Activated CD4-positive, alpha-beta T cell treated with anti-CD3 and anti-CD28 coated beads for 36 hours (primary cell): ENCODE measurements at regions not wholly inside any gene's neighbourhood (a gene's known extent, or its start where the extent isn't known, plus 50 kb on each side); places are given as distances from the start of the nearest gene placed in this dataset.

Experiments used
- ATAC-seq: fragments of 200-7000 bp; cut with Tn5 transposase; one replicate; pipeline ENCODE4 v1.10.0; 2021; ENCODE audit warnings: mild to moderate bottlenecking, moderate library complexity
- CTCF ChIA-PET: fragments of 350-600 bp; sonication (Branson Sonifier 250); formaldehyde crosslinking; loops from one replicate; lab custom pipeline; 2021; ENCODE audit warnings: antibody characterized with exemption; lab: Charles Lee
- POLR2A ChIA-PET: fragments of 350-600 bp; sonication (Branson Sonifier 250); formaldehyde crosslinking; loops from one replicate; lab custom pipeline; 2021; ENCODE audit warnings: antibody characterized with exemption, inconsistent platforms; lab: Charles Lee
- DNase-seq: peaks from one replicate; pipeline ENCODE4 v3.0.0-alpha.2; 2020
- H3K27ac Mint-ChIP-seq: one replicate; pipeline ENCODE4 v1.8.0; 2021; ENCODE audit warnings: mixed read lengths
- H3K27me3 Mint-ChIP-seq: one replicate; pipeline ENCODE4 v1.8.0; 2021; ENCODE audit warnings: mixed read lengths
- H3K36me3 Mint-ChIP-seq: one replicate; pipeline ENCODE4 v1.8.0; 2021; ENCODE audit warnings: low read depth, mixed read lengths
- H3K4me1 Mint-ChIP-seq: one replicate; pipeline ENCODE4 v1.8.0; 2021; ENCODE audit warnings: mixed read lengths
- H3K4me3 Mint-ChIP-seq: one replicate; pipeline ENCODE4 v1.8.0; 2021; ENCODE audit warnings: mild to moderate bottlenecking, moderate library complexity, mixed read lengths
- H3K9me3 Mint-ChIP-seq: one replicate; pipeline ENCODE4 v1.8.0; 2021; ENCODE audit warnings: low read depth, mixed read lengths
- intact Hi-C, 2 experiments: fragments of 100-400 bp; cut with DNase I in 1 of 2; cut with micrococcal nuclease in 1 of 2; formaldehyde crosslinking; loops; one replicate each; pipeline versions ENCODE4 v1.14.2 to v1.15.1; 2022 to 2024; cut with DNase I, micrococcal nuclease

DNA sequence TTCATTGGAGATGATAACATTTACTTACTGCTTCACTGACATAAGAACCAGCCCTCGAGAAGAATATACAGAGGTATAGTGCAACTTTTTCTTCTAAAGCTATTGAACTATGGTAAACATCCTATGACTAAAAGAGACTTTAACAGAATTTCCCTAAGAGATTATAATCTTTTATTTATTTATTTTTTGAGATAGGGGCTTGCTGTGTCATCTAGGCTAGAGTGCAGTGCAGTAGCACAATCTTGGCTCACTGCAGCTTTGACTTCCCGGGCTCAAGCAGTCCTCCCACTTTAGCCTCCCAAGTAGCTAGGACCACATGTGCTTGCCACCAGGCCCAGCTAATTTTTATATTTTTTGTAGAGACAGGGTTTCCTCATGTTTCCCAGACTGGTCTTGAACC lies 258.5 kb upstream of the FERD3L start:
- no peaks in the 10 kb centered on the region for H3K36me3 Mint-ChIP-seq
- no peak for ATAC-seq
- intact Hi-C loops, result no loop called here
- no peaks in the 10 kb centered on the region for H3K9me3 Mint-ChIP-seq
- H3K27me3 Mint-ChIP-seq, result no peaks in the 10 kb centered on the region
- POLR2A ChIA-PET, result no interaction called here
- H3K4me1 Mint-ChIP-seq, result no peaks in the 10 kb centered on the region
- H3K4me3 Mint-ChIP-seq, result no peak overlapping the region
- DNase-seq, result no peak
- CTCF ChIA-PET, result interaction anchor here (0.6 to 1.8 kb wide), 4 partner anchors 15 to 1772 kb away, joined by 3 to 6 read pairs (median 4); no protein-coding TSS in a partner anchor
- no peak overlapping the region for H3K27ac Mint-ChIP-seq

DNA sequence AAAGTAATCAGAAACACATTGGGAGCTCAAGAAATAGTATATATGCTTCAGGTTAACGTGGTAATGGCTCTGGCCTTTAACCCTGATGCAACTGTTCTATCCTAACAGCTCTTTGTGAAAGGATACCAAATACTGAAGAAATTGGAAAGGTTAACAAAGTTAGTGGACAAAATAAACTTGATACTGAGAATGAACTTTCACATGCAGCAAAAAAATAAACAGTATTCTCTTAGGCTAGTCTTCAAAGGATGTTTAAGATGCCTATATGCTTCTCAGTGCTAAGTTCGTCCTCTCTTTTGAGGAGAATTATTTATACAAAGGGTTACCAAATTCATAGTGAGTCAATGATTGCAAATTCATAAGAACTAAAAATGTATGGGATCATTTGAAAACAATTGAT lies 256.2 kb upstream of the FERD3L start:
- DNase-seq, result no peak
- ATAC-seq, result no peak
- Mint-ChIP-seq H3K27me3 (no peaks in the 10 kb centered on the region), H3K9me3 (no peaks in the 10 kb centered on the region), H3K27ac (no peak overlapping the region), H3K36me3 (no peaks in the 10 kb centered on the region), H3K4me3 (no peak overlapping the region), H3K4me1 (no peaks in the 10 kb centered on the region)
- CTCF ChIA-PET, result no interaction called here
- POLR2A ChIA-PET, result no interaction called here
- intact Hi-C loops, result no loop called here

DNA sequence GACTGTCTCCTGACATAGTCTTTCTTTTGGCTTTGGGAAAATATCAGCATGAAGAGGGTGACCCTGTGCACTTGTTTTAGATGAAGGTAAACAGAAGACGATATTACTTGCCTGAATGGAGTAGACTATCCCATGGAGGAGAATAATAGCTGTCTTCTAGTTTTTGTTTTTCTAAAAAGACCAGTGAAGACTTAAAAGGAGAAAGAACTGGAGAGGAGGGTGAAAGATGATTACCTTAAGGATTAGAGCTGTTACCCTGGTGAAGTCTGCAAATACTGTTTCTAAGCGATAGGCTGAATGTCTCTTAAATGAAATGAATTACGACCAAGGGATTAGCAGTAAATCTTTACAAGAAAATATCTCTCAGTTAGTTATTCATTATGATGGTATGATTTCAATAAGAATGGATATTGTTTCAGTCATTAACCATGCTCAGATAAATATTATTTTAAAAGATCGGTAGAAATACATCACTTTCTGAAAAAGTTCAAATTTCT lies 255.6 kb upstream of the FERD3L start:
- Mint-ChIP-seq H3K4me1 (no peaks in the 10 kb centered on the region), H3K36me3 (no peaks in the 10 kb centered on the region), H3K4me3 (no peak overlapping the region), H3K9me3 (no peaks in the 10 kb centered on the region), H3K27ac (no peak overlapping the region), H3K27me3 (no peaks in the 10 kb centered on the region)
- DNase-seq (no peak), ATAC-seq (no peak)
- intact Hi-C loops, result no loop called here
- ChIA-PET CTCF (no interaction called here), POLR2A (no interaction called here)

DNA sequence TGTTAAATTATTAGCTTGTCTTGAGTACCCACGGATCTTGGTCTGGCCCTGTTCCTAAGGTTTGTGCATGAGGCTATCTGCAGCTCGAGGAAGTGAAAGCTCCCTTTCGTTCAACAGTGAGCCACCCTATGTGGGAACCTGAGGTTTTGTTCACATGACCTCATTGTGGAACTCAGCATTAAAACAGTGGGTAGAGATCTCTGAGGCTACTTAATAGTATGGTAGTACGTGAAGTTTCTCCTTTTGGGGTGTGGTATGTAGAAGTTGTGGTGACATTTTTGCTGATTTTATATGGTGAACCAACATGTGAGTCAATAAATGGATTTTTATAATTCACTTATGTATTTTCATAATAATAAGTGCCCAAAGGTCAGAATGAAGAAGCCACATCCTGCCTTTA lies 252.7 kb upstream of the FERD3L start:
- intact Hi-C loops, result no loop called here
- ATAC-seq (no peak), DNase-seq (no peak)
- Mint-ChIP-seq H3K27me3 (no peaks in the 10 kb centered on the region), H3K9me3 (no peaks in the 10 kb centered on the region), H3K4me1 (no peaks in the 10 kb centered on the region), H3K27ac (no peak overlapping the region), H3K4me3 (no peak overlapping the region), H3K36me3 (no peaks in the 10 kb centered on the region)
- ChIA-PET CTCF (no interaction called here), POLR2A (no interaction called here)

DNA sequence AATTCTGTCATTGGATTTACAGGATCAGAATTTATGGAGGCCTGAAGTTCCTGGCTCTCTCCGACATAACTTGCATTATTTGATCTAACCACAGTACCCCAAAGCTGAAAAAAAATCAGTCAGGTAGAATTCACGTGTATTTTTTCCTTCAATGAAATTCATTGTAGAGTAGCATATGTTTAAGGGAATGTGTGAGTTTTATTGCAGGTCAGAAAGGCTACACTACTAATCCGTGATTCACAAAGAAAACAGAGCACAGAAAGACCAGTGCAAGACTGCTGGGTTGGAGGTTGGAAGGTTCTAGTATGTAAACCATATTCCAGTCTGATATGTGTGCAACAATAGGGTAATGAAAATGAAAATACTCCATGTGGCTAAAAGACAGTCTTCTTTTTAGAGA lies 247.0 kb upstream of the FERD3L start:
- POLR2A ChIA-PET, result no interaction called here
- no peak overlapping the region for H3K27ac Mint-ChIP-seq
- peaks cover 3% of the 10 kb centered on the region for H3K9me3 Mint-ChIP-seq
- H3K27me3 Mint-ChIP-seq, result no peaks in the 10 kb centered on the region
- H3K36me3 Mint-ChIP-seq, result no peaks in the 10 kb centered on the region
- DNase-seq (no peak), ATAC-seq (no peak)
- CTCF ChIA-PET, result no interaction called here
- H3K4me1 Mint-ChIP-seq, result no peaks in the 10 kb centered on the region
- intact Hi-C loops, result no loop called here
- no peak overlapping the region for H3K4me3 Mint-ChIP-seq

DNA sequence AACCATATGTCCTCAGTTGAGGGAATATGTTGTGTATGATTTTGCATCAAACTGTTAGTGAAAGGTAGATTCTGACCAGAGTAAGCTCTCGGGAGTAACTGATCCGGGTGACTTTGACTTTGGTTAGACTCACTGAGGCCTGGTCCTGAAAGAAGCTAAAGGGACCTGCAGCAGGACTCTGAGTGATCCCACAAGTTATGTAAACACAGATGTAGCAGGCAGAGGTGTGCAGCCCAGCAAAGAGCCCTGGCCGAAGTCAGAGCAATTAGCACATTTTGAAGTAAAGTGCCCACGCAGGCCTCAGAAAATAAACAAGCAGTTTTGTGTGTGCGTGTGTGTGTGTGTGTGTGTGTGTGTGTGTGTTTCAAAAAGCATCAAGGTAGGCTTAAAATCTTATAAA lies 245.6 kb upstream of the FERD3L start:
- Mint-ChIP-seq H3K4me3 (no peak overlapping the region), H3K27me3 (no peaks in the 10 kb centered on the region), H3K36me3 (no peaks in the 10 kb centered on the region), H3K27ac (no peak overlapping the region), H3K4me1 (no peaks in the 10 kb centered on the region), H3K9me3 (peaks cover 3% of the 10 kb centered on the region)
- intact Hi-C loops, result no loop called here
- DNase-seq, result no peak
- ATAC-seq, result no peak
- ChIA-PET CTCF (no interaction called here), POLR2A (no interaction called here)

DNA sequence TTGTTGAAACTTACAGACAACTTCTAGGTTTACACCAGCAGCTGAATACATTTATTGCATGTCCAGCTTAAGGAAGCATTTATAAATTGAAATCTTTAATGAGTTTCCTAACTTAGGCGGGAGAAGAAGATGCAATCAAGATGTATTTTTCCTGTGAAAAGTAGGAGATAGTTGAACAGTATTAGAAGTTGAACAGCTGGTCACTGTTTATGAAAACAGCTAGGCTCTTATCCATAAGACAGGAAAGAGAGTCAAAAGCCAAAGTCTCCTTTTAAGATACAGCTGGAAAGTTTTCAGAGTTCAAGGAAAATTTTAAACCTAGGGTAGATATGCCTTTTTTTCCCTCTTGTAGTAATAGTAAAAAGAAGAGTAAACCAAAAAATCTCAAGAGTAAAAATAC lies 236.1 kb upstream of the FERD3L start:
- no peaks in the 10 kb centered on the region for H3K4me1 Mint-ChIP-seq
- intact Hi-C loops, result no loop called here

DNA sequence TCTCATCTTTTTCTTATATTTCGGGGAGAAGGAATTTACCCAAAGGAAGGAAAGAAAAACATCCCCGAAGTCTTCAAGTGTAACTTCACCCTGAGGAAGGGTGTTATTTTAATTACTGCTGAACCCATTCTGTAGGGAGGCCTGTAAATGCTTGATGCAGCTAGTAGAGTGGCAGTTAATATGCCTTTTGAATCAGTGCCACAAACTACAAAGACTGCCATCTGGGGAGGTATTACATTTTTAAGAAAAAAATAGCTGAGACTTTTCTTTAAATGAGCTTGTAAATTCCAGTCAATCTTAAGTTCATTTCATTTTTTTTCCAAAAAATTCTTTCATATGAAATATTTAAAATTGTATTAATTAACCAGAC lies 233.1 kb upstream of the FERD3L start:
- DNase-seq, result no peak
- Mint-ChIP-seq H3K27me3 (no peaks in the 10 kb centered on the region), H3K4me3 (no peak overlapping the region), H3K36me3 (no peaks in the 10 kb centered on the region), H3K9me3 (peaks cover 3% of the 10 kb centered on the region), H3K27ac (no peak overlapping the region), H3K4me1 (no peaks in the 10 kb centered on the region)
- no peak for ATAC-seq
- intact Hi-C loops, result no loop called here
- ChIA-PET POLR2A (no interaction called here), CTCF (no interaction called here)

More for the DNA sequence above, 236.1 kb upstream of the FERD3L start:
- Mint-ChIP-seq H3K4me3 (no peak overlapping the region), H3K36me3 (no peaks in the 10 kb centered on the region), H3K27me3 (no peaks in the 10 kb centered on the region), H3K9me3 (no peaks in the 10 kb centered on the region), H3K27ac (no peak overlapping the region)
- POLR2A ChIA-PET, result no interaction called here
- no peak for ATAC-seq
- CTCF ChIA-PET, result interaction anchor here (0.6 kb wide), 1 partner anchor 306 kb away, joined by 4 read pairs; no protein-coding TSS in a partner anchor
- DNase-seq, result no peak

DNA sequence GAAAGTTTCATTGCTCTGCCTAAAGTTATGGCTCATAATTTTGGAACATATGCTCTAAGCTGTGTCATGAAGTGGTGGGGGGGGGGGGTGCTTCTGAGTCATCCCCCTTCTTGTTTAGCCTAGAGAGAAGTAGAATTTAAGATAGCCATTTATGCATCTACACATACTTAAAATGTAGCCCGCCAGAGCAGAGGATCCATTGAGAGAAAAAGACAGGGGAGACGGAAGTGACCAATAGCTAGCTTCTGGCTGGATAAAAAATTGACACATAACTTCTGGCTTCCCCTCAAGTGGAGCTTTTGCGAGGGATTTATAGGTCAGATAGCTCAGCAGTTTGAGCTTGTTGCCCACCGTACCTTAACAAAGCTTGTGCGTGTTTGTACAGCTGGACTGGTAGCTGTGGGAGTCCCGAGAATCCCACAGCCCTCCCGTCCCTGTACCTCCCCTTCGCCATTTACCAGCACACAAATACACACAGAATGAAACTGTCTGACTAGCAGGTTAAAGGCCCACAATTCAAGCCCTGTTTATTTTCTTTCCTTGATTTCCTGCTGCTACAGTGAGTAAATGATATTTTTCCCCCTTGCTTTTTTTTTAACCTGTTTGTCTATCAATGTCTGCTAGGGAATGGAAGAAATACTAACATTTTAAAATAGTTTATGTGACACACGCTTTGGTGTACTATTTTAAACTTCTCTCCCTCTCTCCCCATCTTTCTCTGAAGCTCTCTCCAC lies 232.6 kb upstream of the FERD3L start:
- H3K9me3 Mint-ChIP-seq, result peaks cover 3% of the 10 kb centered on the region
- ChIA-PET CTCF (no interaction called here), POLR2A (no interaction called here)
- intact Hi-C loops, result no loop called here
- no peak overlapping the region for H3K4me3 Mint-ChIP-seq
- H3K4me1 Mint-ChIP-seq, result no peaks in the 10 kb centered on the region
- ATAC-seq (no peak), DNase-seq (no peak)
- no peaks in the 10 kb centered on the region for H3K36me3 Mint-ChIP-seq
- no peaks in the 10 kb centered on the region for H3K27me3 Mint-ChIP-seq
- H3K27ac Mint-ChIP-seq, result no peak overlapping the region

DNA sequence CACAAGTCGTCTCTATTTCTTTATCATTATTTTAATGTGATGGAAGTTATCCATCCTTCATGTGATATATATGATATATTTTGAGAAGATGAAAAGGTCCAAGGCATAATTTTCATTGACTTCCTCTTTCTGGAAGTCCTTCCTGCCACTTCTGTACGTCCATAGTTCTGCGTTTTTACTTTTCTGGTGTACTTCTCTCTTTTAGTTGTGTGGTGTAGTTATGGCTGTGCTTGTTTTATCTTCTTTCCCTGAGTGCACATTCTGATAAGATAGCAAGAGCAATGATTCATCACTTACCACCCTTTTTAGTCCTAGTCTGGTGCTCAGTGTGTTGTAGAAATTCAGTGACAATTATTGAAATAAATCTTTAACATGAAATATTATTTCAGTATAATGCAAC lies 231.3 kb upstream of the FERD3L start:
- CTCF ChIA-PET, result interaction anchor here (1.0 kb wide), 1 partner anchor 23 kb away, joined by 3 read pairs; no protein-coding TSS in a partner anchor
- intact Hi-C loops, result no loop called here

DNA sequence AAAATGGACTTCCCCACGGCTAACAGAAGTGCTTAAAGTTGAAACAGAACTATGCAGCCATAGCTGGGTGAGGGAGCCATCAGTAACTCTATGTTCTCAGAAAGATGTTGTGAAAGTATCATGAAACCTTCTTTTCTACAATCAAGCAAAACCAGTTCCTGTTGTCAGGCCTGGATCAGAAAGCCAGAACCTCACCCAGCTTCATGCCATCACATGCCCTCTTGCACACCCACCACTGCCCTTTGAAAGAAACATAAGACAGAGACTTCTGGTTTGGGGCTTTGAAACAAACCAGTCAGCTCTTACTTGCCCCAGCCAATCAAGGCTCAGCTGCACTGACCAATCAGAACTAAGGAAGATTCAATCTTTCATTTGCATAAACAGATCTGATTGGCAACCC lies 230.8 kb upstream of the FERD3L start:
- Mint-ChIP-seq H3K4me3 (no peak overlapping the region), H3K9me3 (peaks cover 3% of the 10 kb centered on the region), H3K27me3 (no peaks in the 10 kb centered on the region), H3K36me3 (no peaks in the 10 kb centered on the region), H3K4me1 (no peaks in the 10 kb centered on the region), H3K27ac (no peak overlapping the region)
- no peak for DNase-seq
- ATAC-seq, result no peak
- intact Hi-C loops, result no loop called here
- CTCF ChIA-PET, result interaction anchor here (1.0 kb wide), 1 partner anchor 23 kb away, joined by 3 read pairs; no protein-coding TSS in a partner anchor
- POLR2A ChIA-PET, result no interaction called here

More for the DNA sequence above, 231.3 kb upstream of the FERD3L start:
- ATAC-seq (no peak), DNase-seq (no peak)
- H3K27ac Mint-ChIP-seq, result no peak overlapping the region
- H3K4me1 Mint-ChIP-seq, result no peaks in the 10 kb centered on the region
- no peak overlapping the region for H3K4me3 Mint-ChIP-seq
- POLR2A ChIA-PET, result no interaction called here
- H3K36me3 Mint-ChIP-seq, result no peaks in the 10 kb centered on the region
- H3K27me3 Mint-ChIP-seq, result no peaks in the 10 kb centered on the region
- peaks cover 3% of the 10 kb centered on the region for H3K9me3 Mint-ChIP-seq

DNA sequence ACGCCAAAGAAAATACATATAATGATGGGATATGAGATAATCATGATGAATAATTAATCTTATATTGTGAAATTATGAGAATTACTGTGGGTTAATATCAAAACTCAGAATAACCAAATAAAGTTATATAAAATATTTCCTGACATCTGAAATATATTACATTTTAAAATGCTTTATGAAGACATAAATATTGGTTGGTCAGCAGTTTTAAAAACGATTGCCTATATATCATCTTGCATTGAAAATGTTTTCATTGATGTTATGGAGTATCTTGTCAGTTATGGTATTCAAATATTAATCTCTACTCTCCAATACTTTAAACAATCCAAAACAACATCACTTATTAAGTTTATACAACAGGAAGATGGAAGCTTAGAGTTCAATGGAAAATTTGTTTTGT lies 228.1 kb upstream of the FERD3L start:
- no peaks in the 10 kb centered on the region for H3K4me1 Mint-ChIP-seq
- peaks cover 3% of the 10 kb centered on the region for H3K9me3 Mint-ChIP-seq
- CTCF ChIA-PET, result interaction anchor here (0.5 kb wide), 1 partner anchor 294 kb away, joined by 3 read pairs; no protein-coding TSS in a partner anchor
- H3K27ac Mint-ChIP-seq, result no peak overlapping the region
- no peak for ATAC-seq
- no peaks in the 10 kb centered on the region for H3K36me3 Mint-ChIP-seq
- POLR2A ChIA-PET, result no interaction called here
- H3K27me3 Mint-ChIP-seq, result no peaks in the 10 kb centered on the region
- DNase-seq, result no peak
- intact Hi-C loops, result no loop called here
- no peak overlapping the region for H3K4me3 Mint-ChIP-seq
